HK-2 (cell line): ENCODE measurements at regions not wholly inside any gene's neighbourhood (a gene's known extent, or its start where the extent isn't known, plus 50 kb on each side); places are given as distances from the start of the nearest gene placed in this dataset.

Source experiments
- DNase-seq: peaks from one replicate; pipeline ENCODE4 v3.0.0-alpha.2; 2018; ENCODE audit not compliant: unreplicated experiment

- no peak for DNase-seq
These were observed 57.5 kb upstream of the ARL15 start for GRCh38 chr5:54367844-54368243.

- DNase-seq: no peak
These were observed 56.3 kb upstream of the ARL15 start for GRCh38 chr5:54366707-54367106.

GRCh38 chr5:54363669-54364068 is 53.3 kb upstream of the ARL15 start:
- no peak for DNase-seq

- no peak for DNase-seq
These were observed 52.7 kb upstream of the ARL15 start for GRCh38 chr5:54362992-54363625.

GRCh38 chr5:54362434-54362833 is 52.1 kb upstream of the ARL15 start:
- no peak for DNase-seq

- DNase-seq: no peak
These were observed 51.5 kb upstream of the ARL15 start for GRCh38 chr5:54361691-54362411.

GRCh38 chr5:54360925-54361662 is 50.7 kb upstream of the ARL15 start:
- DNase-seq: no peak
